ENCODE measurements at regions not wholly inside any gene's neighbourhood (a gene's known extent, or its start where the extent isn't known, plus 50 kb on each side); places are given as distances from the start of the nearest gene placed in this dataset.

- TF ChIP-seq AHDC1 (CRISPR knock-in tag; IDR thresholded peaks at IDR 0.05; ENCODE audit: borderline replicate concordance) (no peak), ATF6 (CRISPR knock-in tag; conservative IDR thresholded peaks at IDR 0.05) (no peak), ZNF792 (CRISPR knock-in tag; IDR thresholded peaks at IDR 0.05) (no peak), FOXP1 (IDR thresholded peaks at IDR 0.05) (no peak), FOXP1 (CRISPR knock-in tag; IDR thresholded peaks at IDR 0.05) (no peak), SNAI1 (CRISPR knock-in tag; IDR thresholded peaks at IDR 0.05; ENCODE audit: borderline replicate concordance) (no peak), ZIK1 (CRISPR knock-in tag; IDR thresholded peaks at IDR 0.05; ENCODE audit: borderline replicate concordance, low read depth) (no peak)
These were observed 820.7 kb upstream of the FBXO33 start (continued) for GRCh38 chr14:40252817-40253447.

Data from HepG2 (cell line).